Mesendoderm (in vitro differentiated cells): ENCODE measurements at regions not wholly inside any gene's neighbourhood (a gene's known extent, or its start where the extent isn't known, plus 50 kb on each side); places are given as distances from the start of the nearest gene placed in this dataset.

ENCODE experiments used
- DNase-seq: peaks from one replicate; pipeline ENCODE4 v3.0.0; 2013
- H2AK5ac ChIP-seq: 2 replicates; pipeline ENCODE4 v1.6.1; 2013; ENCODE audit warnings: low read length, inconsistent platforms
- H2BK120ac ChIP-seq: 2 replicates; pipeline ENCODE4 v1.6.1; 2013; ENCODE audit warnings: low read depth, mild to moderate bottlenecking, low read length, moderate library complexity, mixed read lengths
- H2BK15ac ChIP-seq: replicated peaks from 2 replicates; pipeline ENCODE4 v1.6.1; 2013; ENCODE audit warnings: low read depth, mild to moderate bottlenecking, moderate library complexity
- H2BK5ac ChIP-seq: 2 replicates; pipeline ENCODE4 v1.6.1; 2013; ENCODE audit warnings: low read length, inconsistent platforms
- H3K18ac ChIP-seq: 2 replicates; pipeline ENCODE4 v1.6.1; 2013; ENCODE audit warnings: mild to moderate bottlenecking, low read length, mixed read lengths
- H3K23ac ChIP-seq: one replicate; pipeline ENCODE4 v1.6.1; 2013; ENCODE audit warnings: low read length
- H3K27ac ChIP-seq: 2 replicates; pipeline ENCODE4 v1.5.1; 2013; ENCODE audit warnings: low read depth, mild to moderate bottlenecking, inconsistent platforms, low read length, moderate library complexity
- H3K27me3 ChIP-seq: 2 replicates; pipeline ENCODE4 v1.6.1; 2013; ENCODE audit warnings: low read length, control low read depth, mild to moderate bottlenecking, inconsistent platforms; ENCODE audit not compliant: insufficient read depth, poor library complexity
- H3K36me3 ChIP-seq: 2 replicates; pipeline ENCODE4 v1.6.1; 2013; ENCODE audit warnings: low read length, inconsistent platforms; ENCODE audit not compliant: control insufficient read depth, insufficient read depth
- H3K4ac ChIP-seq: one replicate; pipeline ENCODE4 v1.6.1; 2013; ENCODE audit warnings: low read depth, mild to moderate bottlenecking, low read length, moderate library complexity
- H3K4me1 ChIP-seq: 2 replicates; pipeline ENCODE4 v1.6.1; 2013; ENCODE audit warnings: low read depth, low read length, inconsistent platforms; ENCODE audit not compliant: control insufficient read depth
- H3K4me2 ChIP-seq: 2 replicates; pipeline ENCODE4 v1.6.1; 2013; ENCODE audit warnings: low read length
- H3K4me3 ChIP-seq: 2 replicates; pipeline ENCODE4 v1.5.1; 2013; ENCODE audit warnings: mild to moderate bottlenecking, low read length
- H3K56ac ChIP-seq: one replicate; pipeline ENCODE4 v1.6.1; 2013; ENCODE audit warnings: low read length
- H3K79me1 ChIP-seq: 2 replicates; pipeline ENCODE4 v1.6.1; 2013; ENCODE audit warnings: low read length, inconsistent platforms
- H3K79me2 ChIP-seq: 2 replicates; pipeline ENCODE4 v1.6.1; 2013; ENCODE audit warnings: mild to moderate bottlenecking, low read length; ENCODE audit not compliant: control insufficient read depth, insufficient read depth
- H3K9ac ChIP-seq: 2 replicates; pipeline ENCODE4 v1.6.1; 2013; ENCODE audit warnings: low read length, inconsistent platforms
- H4K5ac ChIP-seq: one replicate; pipeline ENCODE4 v1.6.1; 2013; ENCODE audit warnings: low read length
- H4K8ac ChIP-seq: one replicate; pipeline ENCODE4 v1.6.1; 2013; ENCODE audit warnings: low read depth, mild to moderate bottlenecking, control low read depth, low read length, moderate library complexity
- WGBS: extraction: QIAGEN DNeasy Blood & Tissue Kit; methylation state at CpG from one replicate; pipeline ENCODE4 v1.1.7; 2013; ENCODE audit warnings: low lambda C conversion rate, missing lambda C conversion rate; ENCODE audit not compliant: insufficient coverage; ENCODE audit errors: extremely low coverage; 5-methylcytosine and 5-hydroxymethylcytosine counted together

DNA sequence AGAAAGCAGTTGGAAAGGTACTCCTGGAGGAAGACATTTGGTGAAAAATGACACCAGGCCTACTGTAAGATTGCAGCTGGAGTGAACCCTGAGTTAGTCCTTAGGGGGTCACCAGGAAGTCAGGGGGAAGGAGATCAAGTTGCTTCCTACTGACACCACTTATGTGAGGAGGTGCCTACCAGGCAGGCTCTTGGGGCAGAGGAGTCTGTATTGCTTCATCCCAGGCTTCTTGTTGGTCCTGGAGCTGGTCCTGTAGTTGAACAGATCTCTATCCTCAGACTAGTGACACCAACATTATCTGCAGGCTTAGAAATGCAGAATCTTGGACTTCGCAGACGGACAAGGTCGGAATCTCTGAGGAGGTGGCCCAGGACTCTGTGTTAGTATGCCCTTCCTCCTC is 116.0 kb upstream of the ARGLU1 start:
- Histone ChIP-seq H2AK5ac (no peak overlapping the region), H3K4me3 (no peak overlapping the region), H3K9ac (no peak overlapping the region), H2BK5ac (no peak overlapping the region), H4K5ac (no peak overlapping the region), H3K23ac (no peak overlapping the region), H3K79me2 (no peaks in the 10 kb centered on the region), H3K56ac (no peak overlapping the region), H3K27me3 (no peaks in the 10 kb centered on the region), H3K4me1 (peaks cover 4% of the 10 kb centered on the region), H2BK15ac (no peak overlapping the region), H3K36me3 (no peaks in the 10 kb centered on the region), H3K79me1 (no peaks in the 10 kb centered on the region), H4K8ac (no peak overlapping the region), H2BK120ac (no peak overlapping the region), H3K4ac (no peak overlapping the region), H3K27ac (no peak overlapping the region), H3K18ac (no peak overlapping the region), H3K4me2 (no peak overlapping the region)
- no CpG with 5 or more reads among the region's 3 CpGs for WGBS
- DNase-seq: no peak

DNA sequence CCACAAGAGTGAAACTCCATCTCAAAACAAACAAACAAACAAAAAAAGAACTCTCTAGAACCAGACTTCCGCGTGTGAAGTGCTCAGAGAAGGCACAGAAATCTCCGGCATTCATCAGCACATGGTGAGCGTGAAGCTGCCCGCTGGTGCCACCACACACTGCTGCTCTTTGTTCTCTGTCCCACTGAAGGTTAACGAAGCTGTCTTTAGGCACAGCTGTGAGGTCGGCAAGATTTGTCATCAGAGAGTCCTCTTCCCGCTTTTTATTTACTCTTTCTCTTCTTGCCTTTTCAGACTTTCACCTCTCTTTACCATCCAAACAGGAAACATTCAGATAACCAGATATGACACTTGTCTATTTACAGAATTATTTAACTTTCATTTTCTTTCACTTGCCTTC is 115.2 kb upstream of the ARGLU1 start:
- no peaks in the 10 kb centered on the region for H3K79me2 ChIP-seq
- H3K79me1 ChIP-seq: no peaks in the 10 kb centered on the region
- H3K4ac ChIP-seq: no peak overlapping the region
- H2BK5ac ChIP-seq: no peak overlapping the region
- no peak overlapping the region for H3K56ac ChIP-seq
- H3K4me3 ChIP-seq: no peak overlapping the region
- no peak overlapping the region for H3K27ac ChIP-seq
- H3K18ac ChIP-seq: no peak overlapping the region
- H3K36me3 ChIP-seq: no peaks in the 10 kb centered on the region
- H2BK15ac ChIP-seq: no peak overlapping the region
- WGBS: no CpG with 5 or more reads among the region's 8 CpGs
- no peak overlapping the region for H4K5ac ChIP-seq
- H3K9ac ChIP-seq: no peak overlapping the region
- H3K4me1 ChIP-seq: peaks cover 4% of the 10 kb centered on the region
- H4K8ac ChIP-seq: no peak overlapping the region
- no peak overlapping the region for H2AK5ac ChIP-seq
- no peak overlapping the region for H2BK120ac ChIP-seq
- H3K27me3 ChIP-seq: no peaks in the 10 kb centered on the region
- DNase-seq: no peak
- H3K23ac ChIP-seq: no peak overlapping the region
- no peak overlapping the region for H3K4me2 ChIP-seq

- H3K27me3 ChIP-seq: no peaks in the 10 kb centered on the region
- no peak overlapping the region for H4K8ac ChIP-seq
- H2AK5ac ChIP-seq: no peak overlapping the region
- no peaks in the 10 kb centered on the region for H3K79me1 ChIP-seq
- H3K18ac ChIP-seq: no peak overlapping the region
- H3K23ac ChIP-seq: no peak overlapping the region
- no peak overlapping the region for H2BK5ac ChIP-seq
- H3K9ac ChIP-seq: no peak overlapping the region
- H3K56ac ChIP-seq: no peak overlapping the region
- no peak overlapping the region for H3K4me3 ChIP-seq
- no peak overlapping the region for H3K27ac ChIP-seq
- WGBS: no CpG with 5 or more reads among the region's 5 CpGs
- no peak overlapping the region for H4K5ac ChIP-seq
- no peaks in the 10 kb centered on the region for H3K79me2 ChIP-seq
- H2BK120ac ChIP-seq: no peak overlapping the region
- no peaks in the 10 kb centered on the region for H3K36me3 ChIP-seq
- no peak overlapping the region for H3K4me2 ChIP-seq
- H2BK15ac ChIP-seq: peak overlapping the region; percentile 64
- H3K4ac ChIP-seq: no peak overlapping the region
- H3K4me1 ChIP-seq: peaks cover 4% of the 10 kb centered on the region
- no peak for DNase-seq
Measured at GRCh38 chr13:106681997-106682396, 114.1 kb upstream of the ARGLU1 start.

DNA sequence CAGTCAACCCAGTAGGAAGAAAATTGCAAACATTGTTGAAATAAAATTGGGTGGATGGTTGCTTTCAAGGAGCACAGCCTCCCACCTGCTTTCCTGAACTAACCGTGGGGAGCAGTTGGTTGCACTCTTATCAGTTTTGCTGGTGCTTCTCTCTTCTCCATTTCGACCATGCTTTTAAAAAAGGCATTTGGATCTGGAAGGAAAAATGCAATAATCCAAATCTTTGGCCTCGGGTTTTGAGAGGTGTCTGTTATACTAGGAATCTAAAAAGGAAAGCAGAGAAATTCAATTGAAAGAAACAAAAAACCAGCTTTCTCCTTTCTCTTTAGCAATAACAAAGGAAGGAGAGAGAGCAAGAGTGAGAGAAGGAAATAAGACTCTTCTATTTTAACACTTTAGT is 113.6 kb upstream of the ARGLU1 start:
- H2BK15ac ChIP-seq: no peak overlapping the region
- H2BK120ac ChIP-seq: no peak overlapping the region
- H3K4ac ChIP-seq: no peak overlapping the region
- no peak overlapping the region for H4K5ac ChIP-seq
- no peak overlapping the region for H3K9ac ChIP-seq
- no peak overlapping the region for H3K4me3 ChIP-seq
- H3K27ac ChIP-seq: no peak overlapping the region
- no peaks in the 10 kb centered on the region for H3K27me3 ChIP-seq
- H3K18ac ChIP-seq: peak overlapping the region; percentile 39
- no peak overlapping the region for H2BK5ac ChIP-seq
- no peaks in the 10 kb centered on the region for H3K36me3 ChIP-seq
- H3K56ac ChIP-seq: peak overlapping the region; percentile 39
- H3K4me1 ChIP-seq: peaks cover 4% of the 10 kb centered on the region
- no peaks in the 10 kb centered on the region for H3K79me1 ChIP-seq
- WGBS: no CpG with 5 or more reads among the region's 3 CpGs
- DNase-seq: no peak
- no peak overlapping the region for H2AK5ac ChIP-seq
- no peak overlapping the region for H3K23ac ChIP-seq
- H4K8ac ChIP-seq: no peak overlapping the region
- H3K4me2 ChIP-seq: no peak overlapping the region
- H3K79me2 ChIP-seq: no peaks in the 10 kb centered on the region

DNA sequence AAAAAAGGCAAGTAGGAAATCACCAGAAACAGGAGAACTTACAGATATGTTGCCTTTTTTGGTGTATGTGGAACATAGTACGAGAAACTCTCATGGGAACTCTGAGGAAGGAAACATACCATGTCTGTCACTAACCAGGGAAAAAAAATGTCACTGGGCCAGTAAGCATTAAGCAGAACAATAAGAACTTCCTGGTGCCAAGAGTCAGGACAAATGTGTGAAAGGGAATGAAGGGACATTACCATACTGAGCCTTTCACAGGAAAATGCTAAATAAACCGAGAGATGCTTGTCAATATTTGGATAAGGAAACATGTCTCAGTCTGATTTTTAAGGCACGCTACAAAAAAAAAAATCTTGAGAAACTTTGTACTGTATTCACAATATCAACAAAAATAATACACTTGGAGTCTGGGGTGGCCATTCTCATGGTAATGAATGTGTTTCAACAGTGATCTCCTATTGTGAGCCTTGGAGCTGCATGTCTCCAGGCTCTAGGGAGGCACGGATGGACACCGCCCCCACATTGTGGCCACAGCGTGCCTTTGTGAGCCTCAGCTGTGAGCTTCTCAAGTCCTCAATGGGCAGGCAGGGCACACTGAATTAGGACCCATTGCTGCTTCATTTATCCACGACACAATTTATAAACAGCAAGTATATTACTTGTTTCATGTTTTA is 113.0 kb upstream of the ARGLU1 start:
- Histone ChIP-seq H3K23ac (no peak overlapping the region), H3K9ac (no peak overlapping the region), H3K4me2 (no peak overlapping the region), H3K4me3 (no peak overlapping the region), H4K5ac (no peak overlapping the region), H3K27ac (peak overlapping the region; percentile 40), H2AK5ac (no peak overlapping the region), H3K36me3 (no peaks in the 10 kb centered on the region), H3K4ac (no peak overlapping the region), H3K79me1 (no peaks in the 10 kb centered on the region), H3K79me2 (no peaks in the 10 kb centered on the region), H2BK120ac (no peak overlapping the region), H3K18ac (peak overlapping the region; percentile 39), H4K8ac (no peak overlapping the region), H2BK15ac (no peak overlapping the region), H3K56ac (peak overlapping the region; percentile 39), H3K27me3 (no peaks in the 10 kb centered on the region), H2BK5ac (no peak overlapping the region), H3K4me1 (peaks cover 4% of the 10 kb centered on the region)
- peak; percentile 89 for DNase-seq
- WGBS: no CpG with 5 or more reads among the region's 7 CpGs
